SK-N-SH treated with all-trans-retinoic acid at 6 μM for 48 hours (cell line): ENCODE measurements at regions not wholly inside any gene's neighbourhood (a gene's known extent, or its start where the extent isn't known, plus 50 kb on each side); places are given as distances from the start of the nearest gene placed in this dataset.

Experiments used
- ARNTL ChIP-seq: fragments of 450-650 bp; formaldehyde crosslinking; IDR thresholded peaks from 2 replicates; pipeline ENCODE4 v1.5.0; 2020; ENCODE audit warnings: low read depth, mild to moderate bottlenecking, moderate library complexity, borderline replicate concordance
- CREB5 ChIP-seq: fragments of 250-450 bp; sonication (Bioruptor Pico); IDR thresholded peaks from 2 replicates; pipeline ENCODE4 v1.5.1; 2020; ENCODE audit warnings: low read depth, mild to moderate bottlenecking, moderate library complexity
- CSDC2 ChIP-seq: fragments of 250-450 bp; sonication (Bioruptor Pico); IDR thresholded peaks from 2 replicates; pipeline ENCODE4 v1.5.0; 2020; ENCODE audit warnings: mild to moderate bottlenecking, moderate library complexity
- PATZ1 ChIP-seq: fragments of 250-450 bp; sonication (Bioruptor Pico); IDR thresholded peaks from 2 replicates; pipeline ENCODE4 v1.8.0; 2020; ENCODE audit warnings: mild to moderate bottlenecking, moderate library complexity, borderline replicate concordance
- RARB ChIP-seq: fragments of 250-450 bp; sonication (Bioruptor Pico); IDR thresholded peaks from 2 replicates; pipeline ENCODE4 v1.8.0; 2021; ENCODE audit warnings: mild to moderate bottlenecking, moderate library complexity
- SNAI2 ChIP-seq: fragments of 250-450 bp; sonication (Bioruptor Pico); IDR thresholded peaks from 2 replicates; pipeline ENCODE4 v1.5.0; 2020; ENCODE audit warnings: mild to moderate bottlenecking, moderate library complexity
- TCF4 ChIP-seq: fragments of 250-450 bp; sonication (Bioruptor Pico); IDR thresholded peaks from 2 replicates; pipeline ENCODE4 v1.8.0; 2021; ENCODE audit warnings: mild to moderate bottlenecking, moderate library complexity, borderline replicate concordance
- TOX ChIP-seq: fragments of 250-450 bp; sonication (Bioruptor Pico); IDR thresholded peaks from 2 replicates; pipeline ENCODE4 v1.8.0; 2021; ENCODE audit warnings: mild to moderate bottlenecking, moderate library complexity, borderline replicate concordance
- ZC3H10 ChIP-seq: fragments of 250-450 bp; sonication (Bioruptor Pico); IDR thresholded peaks from 2 replicates; pipeline ENCODE4 v1.5.1; 2021; ENCODE audit warnings: mild to moderate bottlenecking, moderate library complexity
- ZFP3 ChIP-seq: fragments of 250-450 bp; sonication (Bioruptor Pico); IDR thresholded peaks from 2 replicates; pipeline ENCODE4 v1.5.0; 2020; ENCODE audit warnings: mild to moderate bottlenecking, moderate library complexity
- ZFP30 ChIP-seq: fragments of 450-650 bp; formaldehyde crosslinking; IDR thresholded peaks from 2 replicates; pipeline ENCODE4 v1.5.0; 2022; ENCODE audit warnings: mild to moderate bottlenecking, moderate library complexity
- ZNF8 ChIP-seq: fragments of 450-650 bp; formaldehyde crosslinking; IDR thresholded peaks from 2 replicates; pipeline ENCODE4 v1.5.0; 2020; ENCODE audit warnings: mild to moderate bottlenecking, moderate library complexity

- TF ChIP-seq ZFP30: no peak
- no peak for TF ChIP-seq ARNTL
- no peak for TF ChIP-seq CSDC2 (CRISPR knock-in tag)
- TF ChIP-seq TOX: no peak
- no peak for TF ChIP-seq RARB (CRISPR knock-in tag)
- TF ChIP-seq SNAI2 (CRISPR knock-in tag): no peak
- no peak for TF ChIP-seq ZNF8
- no peak for TF ChIP-seq CREB5 (CRISPR knock-in tag)
- no peak for TF ChIP-seq ZFP3 (CRISPR knock-in tag)
- no peak for TF ChIP-seq PATZ1
- TF ChIP-seq TCF4 (CRISPR knock-in tag): no peak
- no peak for TF ChIP-seq ZC3H10 (CRISPR knock-in tag)
Measured at GRCh38 chr1:164228928-164229327, 330.1 kb upstream of the PBX1 start.
